GM21737 (cell line): ENCODE measurements at regions not wholly inside any gene's neighbourhood (a gene's known extent, or its start where the extent isn't known, plus 50 kb on each side); places are given as distances from the start of the nearest gene placed in this dataset.

Experiments used
- ATAC-seq: cut with Tn5 transposase; IDR thresholded peaks from one replicate; pipeline ENCODE4 v1.9.1; 2021; ENCODE audit warnings: mild to moderate bottlenecking, moderate library complexity; ENCODE audit not compliant: unreplicated experiment

- no peak for ATAC-seq
Measured at GRCh38 chr7:115478426-115478825, 552.1 kb downstream of the TFEC start.

GRCh38 chr7:115477193-115477651 is 553.3 kb downstream of the TFEC start:
- ATAC-seq = no peak

- no peak for ATAC-seq
Measured at GRCh38 chr7:115476671-115477181, 553.8 kb downstream of the TFEC start.

- no peak for ATAC-seq
Measured at GRCh38 chr7:115475761-115476385, 554.0 kb downstream of the MDFIC start.

- no peak for ATAC-seq
Measured at GRCh38 chr7:115475206-115475605, 553.3 kb downstream of the MDFIC start.

DNA sequence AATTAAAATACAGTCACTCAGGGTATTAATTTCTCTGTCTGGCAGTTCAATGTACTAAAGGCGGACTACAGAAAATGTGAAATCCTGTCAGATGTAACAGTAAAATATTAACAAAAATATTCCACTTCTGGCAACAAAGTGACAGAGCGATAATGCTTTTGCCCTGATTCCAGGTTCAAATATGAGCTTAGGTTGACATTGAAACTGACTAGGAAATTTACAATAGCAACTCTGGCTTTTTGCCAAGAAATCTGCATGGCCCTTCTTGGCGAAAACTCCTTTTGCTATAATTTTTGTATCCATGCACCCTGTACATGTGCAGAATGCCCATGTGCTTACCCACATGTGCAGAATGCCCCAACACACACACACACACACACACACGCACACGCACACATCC is 552.2 kb downstream of the MDFIC start:
- ATAC-seq = no peak

DNA sequence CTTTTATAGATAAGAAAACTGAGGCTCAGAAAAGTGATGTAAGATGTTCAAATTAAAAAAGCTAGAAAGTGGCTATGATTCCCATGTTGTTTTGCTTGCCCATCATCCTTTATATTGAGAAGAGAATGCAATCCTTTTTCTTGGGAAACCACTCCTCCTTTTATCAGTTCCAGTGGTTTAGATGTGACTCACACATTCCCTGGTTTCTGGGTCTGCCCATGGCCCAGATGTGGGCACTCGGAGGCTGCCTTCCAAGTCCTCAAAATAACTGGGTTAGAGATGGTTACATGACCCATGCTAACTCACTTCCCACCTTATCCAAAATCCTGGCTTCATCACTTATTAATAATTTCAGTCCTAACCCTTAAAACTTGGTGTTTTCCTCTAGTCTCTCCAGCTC is 550.0 kb downstream of the MDFIC start:
- no peak for ATAC-seq

- no peak for ATAC-seq
Measured at GRCh38 chr7:115462301-115463015, 540.6 kb downstream of the MDFIC start.

GRCh38 chr7:115449689-115450088 is 527.8 kb downstream of the MDFIC start:
- no peak for ATAC-seq

- ATAC-seq = no peak
Measured at GRCh38 chr7:115447495-115447894, 525.6 kb downstream of the MDFIC start.

GRCh38 chr7:115441033-115441432 is 519.1 kb downstream of the MDFIC start:
- ATAC-seq = no peak

DNA sequence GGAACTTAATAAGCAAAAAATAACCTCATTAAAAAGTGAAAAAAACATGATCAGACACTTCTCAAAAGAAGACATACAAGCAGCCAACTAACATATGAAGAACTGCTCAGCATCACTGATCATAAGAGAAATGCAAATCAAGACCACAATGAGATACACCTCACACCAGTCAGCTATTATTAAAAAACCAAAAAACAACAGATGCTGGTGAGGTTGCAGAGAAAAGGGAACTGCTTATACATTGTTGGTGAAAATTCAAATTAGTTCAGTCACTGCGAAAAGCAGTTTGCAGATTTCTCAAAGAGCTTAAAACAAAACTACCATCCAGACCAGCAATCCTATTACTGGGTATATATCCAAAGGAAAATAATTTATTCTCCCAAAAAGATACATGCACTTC is 513.3 kb downstream of the MDFIC start:
- ATAC-seq = peak; percentile 93

DNA sequence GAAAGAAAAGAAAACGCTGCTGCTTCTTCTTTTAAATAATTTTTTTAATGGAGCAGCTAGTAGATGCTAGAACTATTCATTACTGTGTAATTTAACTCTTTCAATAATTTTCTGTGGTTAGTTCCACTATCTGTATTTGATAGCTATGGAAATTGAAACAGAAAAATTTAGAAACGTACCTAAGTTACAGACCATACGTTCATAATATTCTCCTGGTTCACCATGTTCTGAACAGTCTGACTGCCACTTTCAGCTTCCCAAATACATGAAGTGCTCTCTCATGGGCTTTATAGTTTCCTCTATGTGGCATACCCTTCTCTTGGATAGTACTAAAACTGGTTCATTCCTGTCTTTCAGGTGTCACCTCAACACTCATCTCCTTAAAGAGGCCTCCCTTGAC is 508.0 kb downstream of the MDFIC start:
- ATAC-seq = no peak

GRCh38 chr7:115417662-115418061 is 495.8 kb downstream of the MDFIC start:
- ATAC-seq = no peak

GRCh38 chr7:115410972-115411686 is 489.2 kb downstream of the MDFIC start:
- ATAC-seq = peak; percentile 88

- no peak for ATAC-seq
Measured at GRCh38 chr7:115410434-115410820, 488.5 kb downstream of the MDFIC start.

DNA sequence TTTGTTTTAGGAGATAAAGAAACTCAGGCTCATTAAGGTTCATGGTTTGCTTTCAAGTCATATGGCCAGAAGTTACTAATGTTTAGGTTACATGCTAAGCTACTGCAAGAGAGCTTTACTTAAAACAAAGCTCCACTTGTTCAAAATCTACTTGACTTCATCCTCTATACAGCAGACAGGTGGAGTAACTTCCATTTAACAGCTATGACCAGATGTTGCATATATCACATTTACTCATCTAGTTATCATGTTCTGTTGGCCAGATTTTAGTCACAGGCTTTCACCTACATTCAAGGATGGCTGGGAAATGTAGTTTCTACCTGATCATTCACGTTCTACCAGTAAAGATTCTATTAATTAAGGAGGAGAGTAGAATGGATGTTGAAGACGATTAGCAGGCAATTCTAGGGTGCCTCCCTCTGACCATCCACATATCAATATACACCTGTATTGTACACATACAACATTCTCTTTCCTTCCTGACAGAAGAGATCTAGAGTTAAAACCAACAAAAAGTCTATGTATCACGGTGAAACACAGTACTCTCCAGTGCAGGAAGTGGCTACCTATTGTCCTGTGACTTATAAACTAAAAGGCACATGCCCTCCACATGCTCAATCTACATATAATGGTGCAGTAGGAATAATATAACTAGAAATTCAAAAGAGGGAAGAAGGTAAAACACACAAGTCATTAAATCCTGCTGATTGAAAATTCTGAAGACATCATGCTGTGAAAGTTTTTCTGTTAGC is 488.0 kb downstream of the MDFIC start:
- ATAC-seq = no peak

DNA sequence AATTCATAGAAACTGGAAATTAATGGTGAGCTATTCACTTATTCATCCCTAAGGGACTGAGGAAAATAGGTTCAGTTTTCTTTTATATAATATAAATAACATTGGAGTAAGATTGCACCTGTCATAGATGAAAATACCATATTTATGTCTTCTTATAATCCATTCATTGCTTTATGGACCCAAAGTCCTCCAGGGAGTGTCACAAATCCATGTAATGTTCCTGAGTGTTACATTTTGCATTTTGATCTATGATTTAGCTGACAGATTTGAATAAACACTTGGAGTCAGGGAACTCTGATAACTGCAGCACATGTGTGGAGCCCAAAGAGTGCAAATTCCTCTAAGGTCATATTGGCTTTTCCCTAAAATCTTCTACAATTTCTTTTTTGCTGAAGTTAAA is 484.3 kb downstream of the MDFIC start:
- ATAC-seq = no peak

DNA sequence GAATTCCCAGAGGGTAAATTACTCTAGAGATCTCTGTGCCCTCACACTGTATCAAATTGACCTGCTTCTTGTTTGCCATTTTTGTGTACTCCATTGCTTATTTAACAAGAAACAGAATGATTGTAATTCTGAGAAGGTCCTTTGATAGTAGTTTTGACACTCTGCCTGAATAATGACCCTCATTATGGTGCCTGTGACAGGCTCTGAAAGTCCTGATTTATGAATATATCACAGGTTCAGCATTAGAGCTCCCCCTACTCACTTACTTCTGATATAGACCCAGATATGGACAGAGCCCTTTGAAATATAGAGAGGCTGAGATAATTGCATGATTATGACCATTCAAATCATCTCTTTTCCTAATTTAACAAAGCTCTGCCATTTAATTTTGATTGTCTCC is 465.2 kb downstream of the MDFIC start:
- ATAC-seq = no peak

GRCh38 chr7:115379321-115379720 is 457.4 kb downstream of the MDFIC start:
- no peak for ATAC-seq

GRCh38 chr7:115368998-115369397 is 447.1 kb downstream of the MDFIC start:
- ATAC-seq = no peak
